Hepatocyte (in vitro differentiated cells): ENCODE measurements at regions not wholly inside any gene's neighbourhood (a gene's known extent, or its start where the extent isn't known, plus 50 kb on each side); places are given as distances from the start of the nearest gene placed in this dataset.

ENCODE experiments used
- DNase-seq: peaks from one replicate; pipeline ENCODE4 v3.0.0-alpha.2; 2016; ENCODE audit warnings: low spot score
- H2AFZ ChIP-seq: fragments of 200-600 bp; sonication (generic); 2 replicates; pipeline ENCODE4 v1.6.0; 2016; ENCODE audit warnings: antibody characterized with exemption, mild to moderate bottlenecking
- H3K27ac ChIP-seq: fragments of 200-600 bp; sonication (generic); 2 replicates; pipeline ENCODE4 v1.5.1; 2016; ENCODE audit warnings: mild to moderate bottlenecking
- H3K27me3 ChIP-seq: fragments of 200-600 bp; sonication (generic); 2 replicates; pipeline ENCODE4 v1.6.1; 2016
- H3K36me3 ChIP-seq: fragments of 200-600 bp; sonication (generic); replicated peaks from 2 replicates; pipeline ENCODE4 v1.5.1; 2016; ENCODE audit warnings: low read depth; ENCODE audit not compliant: insufficient read depth
- H3K4me1 ChIP-seq: fragments of 200-600 bp; sonication (generic); 2 replicates; pipeline ENCODE4 v1.5.1; 2016; ENCODE audit warnings: mild to moderate bottlenecking, moderate library complexity; ENCODE audit not compliant: insufficient read depth
- H3K4me2 ChIP-seq: fragments of 200-600 bp; sonication (generic); 2 replicates; pipeline ENCODE4 v1.6.0; 2016
- H3K4me3 ChIP-seq: fragments of 200-600 bp; sonication (generic); 2 replicates; pipeline ENCODE4 v1.5.1; 2016; ENCODE audit warnings: mild to moderate bottlenecking
- H3K79me2 ChIP-seq: fragments of 200-600 bp; sonication (generic); 2 replicates; pipeline ENCODE4 v1.6.0; 2017; ENCODE audit warnings: mild to moderate bottlenecking
- H3K9me2 ChIP-seq: fragments of 200-600 bp; sonication (generic); replicated peaks from 2 replicates; pipeline ENCODE4 v1.6.0; 2017; ENCODE audit warnings: mild to moderate bottlenecking; ENCODE audit not compliant: insufficient read depth
- H3K9me3 ChIP-seq: fragments of 200-600 bp; sonication (generic); 2 replicates; pipeline ENCODE4 v1.5.1; 2016; ENCODE audit warnings: low read depth, mild to moderate bottlenecking
- H4K20me1 ChIP-seq: fragments of 200-600 bp; sonication (generic); 2 replicates; pipeline ENCODE4 v1.6.0; 2016; ENCODE audit warnings: mild to moderate bottlenecking; ENCODE audit not compliant: insufficient read depth, poor library complexity, severe bottlenecking
- EZH2 ChIP-seq: fragments of 200-600 bp; sonication (generic); IDR thresholded peaks from 2 replicates; pipeline ENCODE4 v1.6.1; 2016; ENCODE audit warnings: antibody characterized with exemption, mild to moderate bottlenecking, borderline replicate concordance
- EZH2phosphoT487 ChIP-seq: fragments of 200-600 bp; sonication (generic); IDR thresholded peaks from one replicate; pipeline ENCODE4 v1.6.1; 2018; ENCODE audit warnings: antibody characterized with exemption, mild to moderate bottlenecking, low read depth, moderate library complexity; ENCODE audit not compliant: unreplicated experiment, severe bottlenecking
- WGBS: methylation state at CpG from one replicate; pipeline ENCODE4 v1.1.6; 2016; ENCODE audit warnings: low lambda C conversion rate; ENCODE audit errors: missing lambda C conversion rate; 5-methylcytosine and 5-hydroxymethylcytosine counted together
- TF ChIP-seq, protein P1 (sequence below): fragments of 200-600 bp; sonication (generic); IDR thresholded peaks from 2 replicates; pipeline ENCODE4 v1.5.1; 2016; ENCODE audit warnings: antibody characterized with exemption, mild to moderate bottlenecking; ENCODE audit not compliant: poor library complexity

DNA sequence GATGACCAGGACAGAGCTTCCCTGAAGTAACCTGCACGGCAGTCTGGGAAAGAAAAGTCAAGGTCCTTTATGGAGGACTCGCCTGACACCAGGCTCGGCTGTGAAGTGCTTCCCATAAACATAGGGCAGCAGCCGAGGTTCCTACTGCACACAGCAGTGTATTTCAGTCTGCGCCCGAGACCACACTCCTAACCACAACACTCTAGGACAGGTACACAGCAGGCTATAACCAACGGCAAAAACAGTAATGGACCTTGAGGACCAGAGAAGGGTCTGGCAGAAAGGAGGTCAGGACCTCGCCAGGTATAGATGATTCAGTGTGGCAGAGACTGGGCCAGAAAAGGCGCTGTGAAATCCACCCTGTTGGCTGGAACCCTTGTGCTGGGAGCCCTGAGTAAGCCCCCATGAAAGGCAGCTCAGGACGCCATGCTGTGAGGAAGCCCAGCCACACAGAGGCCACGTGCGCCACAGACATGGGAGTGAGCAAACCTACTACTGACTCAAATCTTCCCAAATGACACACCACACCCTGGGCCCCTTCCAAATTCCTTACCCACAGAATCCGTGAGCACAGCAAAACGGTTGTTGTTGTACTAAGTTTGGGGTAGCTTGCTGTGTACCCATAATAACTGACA, 129.6 kb upstream of the CST7 start:
- TF ChIP-seq, protein P1, sequence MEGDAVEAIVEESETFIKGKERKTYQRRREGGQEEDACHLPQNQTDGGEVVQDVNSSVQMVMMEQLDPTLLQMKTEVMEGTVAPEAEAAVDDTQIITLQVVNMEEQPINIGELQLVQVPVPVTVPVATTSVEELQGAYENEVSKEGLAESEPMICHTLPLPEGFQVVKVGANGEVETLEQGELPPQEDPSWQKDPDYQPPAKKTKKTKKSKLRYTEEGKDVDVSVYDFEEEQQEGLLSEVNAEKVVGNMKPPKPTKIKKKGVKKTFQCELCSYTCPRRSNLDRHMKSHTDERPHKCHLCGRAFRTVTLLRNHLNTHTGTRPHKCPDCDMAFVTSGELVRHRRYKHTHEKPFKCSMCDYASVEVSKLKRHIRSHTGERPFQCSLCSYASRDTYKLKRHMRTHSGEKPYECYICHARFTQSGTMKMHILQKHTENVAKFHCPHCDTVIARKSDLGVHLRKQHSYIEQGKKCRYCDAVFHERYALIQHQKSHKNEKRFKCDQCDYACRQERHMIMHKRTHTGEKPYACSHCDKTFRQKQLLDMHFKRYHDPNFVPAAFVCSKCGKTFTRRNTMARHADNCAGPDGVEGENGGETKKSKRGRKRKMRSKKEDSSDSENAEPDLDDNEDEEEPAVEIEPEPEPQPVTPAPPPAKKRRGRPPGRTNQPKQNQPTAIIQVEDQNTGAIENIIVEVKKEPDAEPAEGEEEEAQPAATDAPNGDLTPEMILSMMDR = no peak
- TF ChIP-seq EZH2phosphoT487 = no peak
- no peak for TF ChIP-seq EZH2
- DNase-seq = no peak
- Histone ChIP-seq H3K4me3 (no peak overlapping the region), H3K9me3 (no peaks in the 10 kb centered on the region), H3K27ac (no peak overlapping the region), H2AFZ (no peak overlapping the region), H3K79me2 (no peaks in the 10 kb centered on the region), H3K4me2 (no peak overlapping the region), H3K4me1 (no peaks in the 10 kb centered on the region), H3K9me2 (no peaks in the 10 kb centered on the region), H3K27me3 (no peaks in the 10 kb centered on the region), H4K20me1 (no peaks in the 10 kb centered on the region), H3K36me3 (no peaks in the 10 kb centered on the region)
- 89% methylated on average over 14 of the region's 14 CpGs for WGBS

DNA sequence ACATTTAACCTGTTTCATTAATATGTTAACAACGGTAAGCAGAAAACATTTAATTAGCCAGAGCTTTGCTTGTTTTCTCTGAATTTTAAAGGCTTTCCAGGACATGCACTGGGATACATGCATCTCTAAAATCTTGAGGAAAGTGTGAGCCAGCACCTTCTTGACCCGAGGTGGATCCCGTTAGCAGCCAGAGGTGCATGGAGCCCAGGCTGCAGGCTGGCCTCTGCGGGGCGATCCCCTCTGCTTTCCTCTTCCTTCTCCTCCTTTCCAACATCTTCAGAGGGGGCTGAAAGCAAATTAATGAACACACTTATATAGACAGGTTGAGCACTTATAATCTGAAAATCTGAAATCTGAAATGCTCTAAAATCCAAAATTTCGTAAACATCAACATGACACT, 128.7 kb upstream of the CST7 start:
- H3K27me3 ChIP-seq = no peaks in the 10 kb centered on the region
- no peak overlapping the region for H3K4me3 ChIP-seq
- no peaks in the 10 kb centered on the region for H3K4me1 ChIP-seq
- H3K9me3 ChIP-seq = no peaks in the 10 kb centered on the region
- H4K20me1 ChIP-seq = no peaks in the 10 kb centered on the region
- TF ChIP-seq EZH2 (no peak), EZH2phosphoT487 (no peak)
- TF ChIP-seq, protein P1 = no peak
- no peak overlapping the region for H3K27ac ChIP-seq
- no peaks in the 10 kb centered on the region for H3K9me2 ChIP-seq
- DNase-seq = no peak
- no peaks in the 10 kb centered on the region for H3K36me3 ChIP-seq
- H2AFZ ChIP-seq = no peak overlapping the region
- H3K4me2 ChIP-seq = no peak overlapping the region
- WGBS = 95% methylated on average over 6 of the region's 6 CpGs
- no peaks in the 10 kb centered on the region for H3K79me2 ChIP-seq

DNA sequence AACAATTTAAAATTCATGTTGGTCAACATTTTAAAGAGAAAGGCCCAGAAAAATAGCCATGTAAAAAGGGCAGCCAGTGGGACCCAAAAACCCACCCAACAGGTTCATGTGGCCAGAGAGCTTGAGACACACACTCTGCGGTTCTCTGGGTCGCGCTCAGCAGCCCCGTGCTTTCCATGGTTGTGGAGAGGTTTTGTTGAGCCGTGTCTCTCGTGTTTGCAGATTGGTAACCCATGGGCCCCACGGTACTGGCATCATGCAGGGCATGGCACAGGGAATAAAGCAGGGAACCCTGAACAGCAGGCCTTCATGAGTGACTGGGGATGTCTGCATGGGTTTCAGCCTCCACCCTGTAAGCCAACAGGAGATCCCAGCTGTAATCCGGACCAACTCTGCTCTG, 127.7 kb upstream of the CST7 start:
- Histone ChIP-seq H3K9me3 (no peaks in the 10 kb centered on the region), H3K9me2 (no peaks in the 10 kb centered on the region), H3K36me3 (no peaks in the 10 kb centered on the region), H3K79me2 (no peaks in the 10 kb centered on the region), H4K20me1 (no peaks in the 10 kb centered on the region), H3K4me1 (no peaks in the 10 kb centered on the region), H3K4me2 (no peak overlapping the region), H3K27me3 (no peaks in the 10 kb centered on the region), H3K4me3 (no peak overlapping the region), H2AFZ (no peak overlapping the region), H3K27ac (no peak overlapping the region)
- WGBS = 88% methylated on average over 8 of the region's 8 CpGs
- no peak for DNase-seq
- TF ChIP-seq, protein P1 = no peak

DNA sequence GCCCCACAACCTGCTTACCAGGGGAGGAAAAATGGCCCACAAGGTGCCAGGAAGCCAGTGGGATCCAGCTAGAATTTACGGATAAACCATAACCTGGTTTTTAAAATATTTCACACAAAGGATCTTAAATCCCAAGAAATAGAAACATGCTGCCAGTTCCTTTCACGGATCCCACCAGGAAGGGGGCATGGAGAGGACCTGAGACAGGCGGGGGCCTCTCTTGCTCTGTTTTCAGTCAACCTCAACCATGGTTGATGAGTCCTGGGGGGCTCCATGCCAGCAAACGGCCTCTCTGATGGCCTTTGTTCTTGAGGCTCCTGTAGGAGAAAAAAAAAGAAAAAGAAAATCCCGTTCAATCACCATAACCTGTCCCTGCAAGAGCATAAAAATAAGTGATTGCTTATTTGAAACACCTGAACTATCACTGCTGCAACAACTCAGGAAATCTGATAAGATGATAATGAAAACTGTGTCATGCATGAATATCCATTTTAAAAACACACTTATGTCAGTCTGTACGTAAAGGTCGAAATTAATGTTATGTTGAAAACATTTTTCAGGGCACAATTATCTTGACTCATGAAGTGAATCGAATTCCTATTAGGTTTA, 125.8 kb upstream of the CST7 start:
- H3K4me1 ChIP-seq = no peaks in the 10 kb centered on the region
- H3K4me3 ChIP-seq = no peak overlapping the region
- WGBS = 82% methylated on average over 8 of the region's 8 CpGs
- no peak overlapping the region for H3K4me2 ChIP-seq
- H3K9me2 ChIP-seq = no peaks in the 10 kb centered on the region
- H4K20me1 ChIP-seq = no peaks in the 10 kb centered on the region
- no peaks in the 10 kb centered on the region for H3K27me3 ChIP-seq
- H2AFZ ChIP-seq = no peak overlapping the region
- DNase-seq = no peak
- no peak overlapping the region for H3K27ac ChIP-seq
- TF ChIP-seq EZH2phosphoT487 (no peak), EZH2 (no peak)
- TF ChIP-seq, protein P1 = no peak
- H3K9me3 ChIP-seq = no peaks in the 10 kb centered on the region
- H3K36me3 ChIP-seq = no peaks in the 10 kb centered on the region
- no peaks in the 10 kb centered on the region for H3K79me2 ChIP-seq
